ENCODE measurements at regions not wholly inside any gene's neighbourhood (a gene's known extent, or its start where the extent isn't known, plus 50 kb on each side); places are given as distances from the start of the nearest gene placed in this dataset.

- DNase-seq (ENCODE audit: low read depth): no peak
- TF ChIP-seq, protein P1, sequence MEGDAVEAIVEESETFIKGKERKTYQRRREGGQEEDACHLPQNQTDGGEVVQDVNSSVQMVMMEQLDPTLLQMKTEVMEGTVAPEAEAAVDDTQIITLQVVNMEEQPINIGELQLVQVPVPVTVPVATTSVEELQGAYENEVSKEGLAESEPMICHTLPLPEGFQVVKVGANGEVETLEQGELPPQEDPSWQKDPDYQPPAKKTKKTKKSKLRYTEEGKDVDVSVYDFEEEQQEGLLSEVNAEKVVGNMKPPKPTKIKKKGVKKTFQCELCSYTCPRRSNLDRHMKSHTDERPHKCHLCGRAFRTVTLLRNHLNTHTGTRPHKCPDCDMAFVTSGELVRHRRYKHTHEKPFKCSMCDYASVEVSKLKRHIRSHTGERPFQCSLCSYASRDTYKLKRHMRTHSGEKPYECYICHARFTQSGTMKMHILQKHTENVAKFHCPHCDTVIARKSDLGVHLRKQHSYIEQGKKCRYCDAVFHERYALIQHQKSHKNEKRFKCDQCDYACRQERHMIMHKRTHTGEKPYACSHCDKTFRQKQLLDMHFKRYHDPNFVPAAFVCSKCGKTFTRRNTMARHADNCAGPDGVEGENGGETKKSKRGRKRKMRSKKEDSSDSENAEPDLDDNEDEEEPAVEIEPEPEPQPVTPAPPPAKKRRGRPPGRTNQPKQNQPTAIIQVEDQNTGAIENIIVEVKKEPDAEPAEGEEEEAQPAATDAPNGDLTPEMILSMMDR (IDR thresholded peaks at IDR 0.05; ENCODE audit: insufficient read depth, low read length, poor library complexity, severe bottlenecking): no peak
- no peak overlapping the region for H3K4me3 ChIP-seq (ENCODE audit: low read depth, low read length)
- H3K27me3 ChIP-seq (ENCODE audit: control insufficient read depth, insufficient read depth, low read length): no peaks in the 10 kb centered on the region
- no peaks in the 10 kb centered on the region for H3K36me3 ChIP-seq (ENCODE audit: control insufficient read depth, insufficient read depth, low read length)
Observed at GRCh38 chr6:40930555-40930954, 108.5 kb downstream of the UNC5CL start.

- H3K4me3 ChIP-seq (ENCODE audit: low read depth, low read length): no peak overlapping the region
- DNase-seq (ENCODE audit: low read depth): no peak
- H3K36me3 ChIP-seq (ENCODE audit: control insufficient read depth, insufficient read depth, low read length): no peaks in the 10 kb centered on the region
- TF ChIP-seq, protein P1 (IDR thresholded peaks at IDR 0.05; ENCODE audit: insufficient read depth, low read length, poor library complexity, severe bottlenecking): no peak
- H3K27me3 ChIP-seq (ENCODE audit: control insufficient read depth, insufficient read depth, low read length): no peaks in the 10 kb centered on the region
Observed at GRCh38 chr6:40930045-40930444, 109.0 kb downstream of the UNC5CL start.

DNA sequence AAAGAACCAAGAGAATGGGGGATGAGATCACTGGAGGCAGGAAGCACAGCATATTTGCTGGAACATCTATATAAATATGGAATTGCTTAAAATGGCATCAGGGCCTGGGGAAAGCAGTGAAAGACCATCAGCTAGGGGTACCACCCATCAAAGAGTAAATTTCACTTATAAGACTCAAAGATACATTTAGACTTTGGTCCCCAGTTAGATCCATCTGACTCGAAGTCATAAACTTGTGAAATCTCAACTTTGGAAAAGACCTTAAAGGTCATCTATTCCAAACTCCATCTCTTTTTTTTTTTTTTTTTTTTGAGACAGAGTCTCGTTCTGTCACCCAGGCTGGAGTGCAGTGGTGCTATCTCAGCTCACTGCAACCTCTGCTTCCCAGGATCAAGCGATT is 109.8 kb downstream of the UNC5CL start:
- DNase-seq (ENCODE audit: low read depth): no peak
- no peak overlapping the region for H3K4me3 ChIP-seq (ENCODE audit: low read depth, low read length)
- TF ChIP-seq, protein P1 (IDR thresholded peaks at IDR 0.05; ENCODE audit: insufficient read depth, low read length, poor library complexity, severe bottlenecking): no peak

GRCh38 chr6:40928763-40929162 is 110.3 kb downstream of the UNC5CL start:
- Histone ChIP-seq H3K36me3 (ENCODE audit: control insufficient read depth, insufficient read depth, low read length) (no peaks in the 10 kb centered on the region), H3K27me3 (ENCODE audit: control insufficient read depth, insufficient read depth, low read length) (no peaks in the 10 kb centered on the region), H3K4me3 (ENCODE audit: low read depth, low read length) (no peak overlapping the region)
- DNase-seq (ENCODE audit: low read depth): no peak
- TF ChIP-seq, protein P1 (IDR thresholded peaks at IDR 0.05; ENCODE audit: insufficient read depth, low read length, poor library complexity, severe bottlenecking): no peak

More for the DNA sequence above, 109.8 kb downstream of the UNC5CL start:
- Histone ChIP-seq H3K27me3 (ENCODE audit: control insufficient read depth, insufficient read depth, low read length) (no peaks in the 10 kb centered on the region), H3K36me3 (ENCODE audit: control insufficient read depth, insufficient read depth, low read length) (no peaks in the 10 kb centered on the region)

GRCh38 chr6:40928307-40928706 is 110.7 kb downstream of the UNC5CL start:
- H3K4me3 ChIP-seq (ENCODE audit: low read depth, low read length): no peak overlapping the region
- DNase-seq (ENCODE audit: low read depth): no peak
- H3K36me3 ChIP-seq (ENCODE audit: control insufficient read depth, insufficient read depth, low read length): no peaks in the 10 kb centered on the region
- TF ChIP-seq, protein P1 (IDR thresholded peaks at IDR 0.05; ENCODE audit: insufficient read depth, low read length, poor library complexity, severe bottlenecking): no peak
- no peaks in the 10 kb centered on the region for H3K27me3 ChIP-seq (ENCODE audit: control insufficient read depth, insufficient read depth, low read length)

DNA sequence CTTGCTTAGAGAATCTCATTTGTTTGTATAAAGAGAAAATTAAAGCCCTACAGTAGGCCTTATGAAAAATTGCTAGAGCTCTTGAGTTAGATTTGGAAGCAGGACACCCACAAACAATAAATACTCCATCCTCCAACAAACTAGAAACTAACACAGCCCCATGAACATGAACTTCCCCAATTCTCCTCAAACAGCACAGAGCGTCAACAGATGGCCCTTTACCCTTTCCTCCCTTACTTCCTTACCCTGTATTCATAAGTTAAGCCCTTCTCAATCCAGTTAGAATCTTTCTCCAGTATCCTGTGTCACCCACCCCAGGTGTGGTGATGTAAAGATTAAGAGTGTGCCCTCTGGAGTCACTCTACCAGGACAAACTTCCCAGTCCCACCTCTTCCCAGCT is 113.7 kb downstream of the UNC5CL start:
- no peak for DNase-seq (ENCODE audit: low read depth)
- TF ChIP-seq, protein P1 (IDR thresholded peaks at IDR 0.05; ENCODE audit: insufficient read depth, low read length, poor library complexity, severe bottlenecking): no peak
- H3K4me3 ChIP-seq (ENCODE audit: low read depth, low read length): no peak overlapping the region
- H3K27me3 ChIP-seq (ENCODE audit: control insufficient read depth, insufficient read depth, low read length): no peaks in the 10 kb centered on the region
- no peaks in the 10 kb centered on the region for H3K36me3 ChIP-seq (ENCODE audit: control insufficient read depth, insufficient read depth, low read length)

Data from kidney epithelial cell (primary cell).